ENCODE measurements at regions not wholly inside any gene's neighbourhood (a gene's known extent, or its start where the extent isn't known, plus 50 kb on each side); places are given as distances from the start of the nearest gene placed in this dataset.

DNA sequence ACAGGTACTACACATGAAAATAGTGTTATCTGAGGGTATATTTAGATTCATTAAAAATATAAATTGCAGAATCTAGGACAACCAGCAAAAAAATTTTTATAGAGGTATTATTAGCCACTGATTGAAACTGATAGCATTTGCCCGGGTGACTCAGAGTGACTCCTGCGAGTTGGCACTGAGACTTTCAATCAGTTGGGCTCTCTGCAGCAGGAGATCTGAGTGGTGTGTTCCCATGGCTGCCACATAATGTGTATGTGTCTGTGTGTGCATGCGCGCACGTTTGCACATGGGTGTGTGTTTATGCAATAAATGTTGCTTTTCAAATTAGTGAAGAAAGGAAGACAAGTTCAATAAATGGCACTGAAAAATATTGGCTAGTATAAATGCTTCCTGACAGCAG lies 100.1 kb upstream of the MRPS30 start:
- no peak for TF ChIP-seq EP300 (IDR thresholded peaks at IDR 0.05)
- TF ChIP-seq POLR2A (IDR thresholded peaks at IDR 0.05) = no peak
- TF ChIP-seq, protein P1, sequence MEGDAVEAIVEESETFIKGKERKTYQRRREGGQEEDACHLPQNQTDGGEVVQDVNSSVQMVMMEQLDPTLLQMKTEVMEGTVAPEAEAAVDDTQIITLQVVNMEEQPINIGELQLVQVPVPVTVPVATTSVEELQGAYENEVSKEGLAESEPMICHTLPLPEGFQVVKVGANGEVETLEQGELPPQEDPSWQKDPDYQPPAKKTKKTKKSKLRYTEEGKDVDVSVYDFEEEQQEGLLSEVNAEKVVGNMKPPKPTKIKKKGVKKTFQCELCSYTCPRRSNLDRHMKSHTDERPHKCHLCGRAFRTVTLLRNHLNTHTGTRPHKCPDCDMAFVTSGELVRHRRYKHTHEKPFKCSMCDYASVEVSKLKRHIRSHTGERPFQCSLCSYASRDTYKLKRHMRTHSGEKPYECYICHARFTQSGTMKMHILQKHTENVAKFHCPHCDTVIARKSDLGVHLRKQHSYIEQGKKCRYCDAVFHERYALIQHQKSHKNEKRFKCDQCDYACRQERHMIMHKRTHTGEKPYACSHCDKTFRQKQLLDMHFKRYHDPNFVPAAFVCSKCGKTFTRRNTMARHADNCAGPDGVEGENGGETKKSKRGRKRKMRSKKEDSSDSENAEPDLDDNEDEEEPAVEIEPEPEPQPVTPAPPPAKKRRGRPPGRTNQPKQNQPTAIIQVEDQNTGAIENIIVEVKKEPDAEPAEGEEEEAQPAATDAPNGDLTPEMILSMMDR (IDR thresholded peaks at IDR 0.05) = no peak

Data from tibial nerve (tissue), 4 donors.